Astrocyte of the cerebellum (primary cell): ENCODE measurements at regions not wholly inside any gene's neighbourhood (a gene's known extent, or its start where the extent isn't known, plus 50 kb on each side); places are given as distances from the start of the nearest gene placed in this dataset.

Source experiments
- DNase-seq: peaks from one replicate; pipeline ENCODE4 v3.0.0-alpha.2; 2011; ENCODE audit warnings: low read depth
- H3K4me3 ChIP-seq: 2 replicates; pipeline ENCODE4 v1.5.1; 2011; ENCODE audit warnings: mild to moderate bottlenecking, low read depth, low read length, moderate library complexity
- CTCF ChIP-seq: IDR thresholded peaks from 2 replicates; pipeline ENCODE4 v1.5.1; 2012; ENCODE audit warnings: low read length, low read depth, moderate library complexity, mild to moderate bottlenecking; ENCODE audit errors: missing control alignments
- in situ Hi-C: cut with HindIII; loops from 2 replicates; pipeline ENCODE4 v1.10.0; 2017; ENCODE audit warnings: low sequenced_read_pairs

- no peak for DNase-seq
- in situ Hi-C loops, result no loop called here
- no peak overlapping the region for H3K4me3 ChIP-seq
- no peak for TF ChIP-seq CTCF
Observed at GRCh38 chr6:63154535-63154934, 56.7 kb upstream of the FKBP1C start.
